Stomach (tissue), 4 donors: ENCODE measurements at regions not wholly inside any gene's neighbourhood (a gene's known extent, or its start where the extent isn't known, plus 50 kb on each side); places are given as distances from the start of the nearest gene placed in this dataset.

Experiments
- CTCF ChIP-seq, 7 experiments: fragments of 450-650 bp in 4 of 7; fragments of 200-600 bp in 3 of 7; sonication (generic) in 3 of 7; IDR thresholded peaks; one replicate each; pipeline ENCODE4 v1.5.1; 2016 to 2019; ENCODE audit warnings: antibody characterized with exemption in 7 of 7, control low read depth in 2 of 7, mild to moderate bottlenecking in 1 of 7
- POLR2A ChIP-seq, 4 donors: fragments of 450-650 bp; IDR thresholded peaks; one replicate each; pipeline ENCODE4 v1.6.1; 2016; ENCODE audit warnings: antibody characterized with exemption in 4 of 4, control low read depth in 2 of 4, mild to moderate bottlenecking in 1 of 4, moderate library complexity in 1 of 4

GRCh38 chr1:17908945-17909344 lies 153.8 kb downstream of the ACTL8 start:
- TF ChIP-seq CTCF (IDR thresholded peaks at IDR 0.05) (no peak), POLR2A (IDR thresholded peaks at IDR 0.05) (no peak)
